GM23338 (cell line): ENCODE measurements at regions not wholly inside any gene's neighbourhood (a gene's known extent, or its start where the extent isn't known, plus 50 kb on each side); places are given as distances from the start of the nearest gene placed in this dataset.
A peak's percentile ranks its signal among the peaks of the same experiment; 100 is the strongest.

Experiments
- ATAC-seq: fragments of 200-7000 bp; cut with Tn5 transposase; 3 replicates; pipeline ENCODE4 v1.9.1; 2020
- DNase-seq: peaks from one replicate; pipeline ENCODE4 v3.0.0-alpha.2; 2015; ENCODE audit warnings: low spot score
- H2AFZ ChIP-seq: fragments of 200-600 bp; sonication (generic); 2 replicates; pipeline ENCODE4 v1.8.0; 2016; ENCODE audit warnings: antibody characterized with exemption, mild to moderate bottlenecking, moderate library complexity
- H3F3A ChIP-seq: fragments of 200-600 bp; sonication (generic); replicated peaks from 2 replicates; pipeline ENCODE4 v1.8.0; 2017; ENCODE audit warnings: antibody characterized with exemption, mixed run types, low read depth
- H3K27ac ChIP-seq: fragments of 200-600 bp; sonication (generic); 2 replicates; pipeline ENCODE4 v1.6.1; 2016; ENCODE audit warnings: low read depth
- H3K27me3 ChIP-seq: fragments of 200-600 bp; sonication (generic); 2 replicates; pipeline ENCODE4 v1.8.0; 2016; ENCODE audit warnings: mild to moderate bottlenecking, mixed run types, moderate library complexity; ENCODE audit not compliant: insufficient read depth
- H3K36me3 ChIP-seq: fragments of 200-600 bp; sonication (generic); 2 replicates; pipeline ENCODE4 v1.8.0; 2016; ENCODE audit warnings: mild to moderate bottlenecking; ENCODE audit not compliant: insufficient read depth
- H3K4me1 ChIP-seq: fragments of 200-600 bp; sonication (generic); 2 replicates; pipeline ENCODE4 v1.8.0; 2016; ENCODE audit warnings: mild to moderate bottlenecking, moderate library complexity; ENCODE audit not compliant: insufficient read depth
- H3K4me2 ChIP-seq: fragments of 200-600 bp; sonication (generic); 2 replicates; pipeline ENCODE4 v1.7.1; 2017; ENCODE audit warnings: mixed run types
- H3K4me3 ChIP-seq: fragments of 200-600 bp; sonication (generic); 2 replicates; pipeline ENCODE4 v1.6.1; 2016; ENCODE audit warnings: mixed run types
- H3K79me2 ChIP-seq: fragments of 200-600 bp; sonication (generic); replicated peaks from 2 replicates; pipeline ENCODE4 v1.8.0; 2017; ENCODE audit warnings: mild to moderate bottlenecking; ENCODE audit not compliant: insufficient read depth
- H3K9me2 ChIP-seq: fragments of 200-600 bp; sonication (generic); 2 replicates; pipeline ENCODE4 v1.8.0; 2017; ENCODE audit not compliant: insufficient read depth
- H4K20me1 ChIP-seq: fragments of 200-600 bp; sonication (generic); replicated peaks from 2 replicates; pipeline ENCODE4 v1.8.0; 2017; ENCODE audit warnings: mild to moderate bottlenecking; ENCODE audit not compliant: insufficient read depth
- H3K27ac Mint-ChIP-seq: 2 replicates; pipeline ENCODE4 v1.8.0; 2020; ENCODE audit warnings: inconsistent platforms, mild to moderate bottlenecking, moderate library complexity, mixed read lengths
- H3K27me3 Mint-ChIP-seq: 3 replicates; pipeline ENCODE4 v1.8.0; 2022; ENCODE audit warnings: low read depth, mild to moderate bottlenecking, moderate library complexity, mixed read lengths, inconsistent platforms; ENCODE audit not compliant: insufficient read depth, poor library complexity
- H3K36me3 Mint-ChIP-seq: 3 replicates; pipeline ENCODE4 v1.8.0; 2021; ENCODE audit warnings: low read depth, mild to moderate bottlenecking, inconsistent platforms, moderate library complexity, mixed read lengths
- H3K4me1 Mint-ChIP-seq: 3 replicates; pipeline ENCODE4 v1.8.0; 2020; ENCODE audit warnings: mild to moderate bottlenecking, inconsistent platforms, mixed read lengths
- H3K4me3 Mint-ChIP-seq: 3 replicates; pipeline ENCODE4 v1.8.0; 2021; ENCODE audit warnings: moderate library complexity, mild to moderate bottlenecking, inconsistent platforms, mixed read lengths
- H3K9me3 Mint-ChIP-seq: 3 replicates; pipeline ENCODE4 v1.8.0; 2020; ENCODE audit warnings: moderate library complexity, mild to moderate bottlenecking, inconsistent platforms, mixed read lengths
- CREB1 ChIP-seq: fragments of 250-450 bp; sonication (Bioruptor Pico); IDR thresholded peaks from 2 replicates; pipeline ENCODE4 v1.5.0; 2020; ENCODE audit warnings: low read depth, mild to moderate bottlenecking, moderate library complexity
- EZH2 ChIP-seq: fragments of 200-600 bp; sonication (generic); IDR thresholded peaks from one replicate; pipeline ENCODE4 v1.8.0; 2017; ENCODE audit warnings: antibody characterized with exemption, mild to moderate bottlenecking, low read depth; ENCODE audit not compliant: unreplicated experiment
- EZH2phosphoT487 ChIP-seq: fragments of 200-600 bp; sonication (generic); IDR thresholded peaks from one replicate; pipeline ENCODE4 v1.8.1; 2018; ENCODE audit warnings: antibody characterized with exemption; ENCODE audit not compliant: unreplicated experiment
- JUNB ChIP-seq: IDR thresholded peaks from one replicate; pipeline ENCODE4 v1.6.1; 2016; ENCODE audit warnings: antibody characterized with exemption; ENCODE audit not compliant: unreplicated experiment
- NANOG ChIP-seq: IDR thresholded peaks from 2 replicates; pipeline ENCODE4 v1.6.1; 2016; ENCODE audit warnings: antibody characterized with exemption, borderline replicate concordance
- STAT1 ChIP-seq: IDR thresholded peaks from one replicate; pipeline ENCODE4 v1.6.1; 2016; ENCODE audit warnings: antibody characterized with exemption; ENCODE audit not compliant: unreplicated experiment
- ZNF114 ChIP-seq: fragments of 250-450 bp; sonication (Bioruptor Pico); IDR thresholded peaks from 2 replicates; pipeline ENCODE4 v1.5.0; 2020; ENCODE audit warnings: mild to moderate bottlenecking, moderate library complexity
- ZNF331 ChIP-seq: fragments of 250-450 bp; sonication (Bioruptor Pico); IDR thresholded peaks from 2 replicates; pipeline ENCODE4 v1.5.0; 2020; ENCODE audit warnings: low read depth, mild to moderate bottlenecking, moderate library complexity
- TF ChIP-seq, protein P1 (sequence below): fragments of 250-450 bp; sonication (Bioruptor Pico); IDR thresholded peaks from 2 replicates; pipeline ENCODE4 v1.5.0; 2020; ENCODE audit warnings: mild to moderate bottlenecking, moderate library complexity
- TF ChIP-seq, protein P2 (sequence below): IDR thresholded peaks from one replicate; pipeline ENCODE4 v1.6.1; 2018; ENCODE audit warnings: antibody characterized with exemption; ENCODE audit not compliant: unreplicated experiment
- TF ChIP-seq, protein P3 (sequence below): IDR thresholded peaks from 2 replicates; pipeline ENCODE4 v1.6.1; 2016; ENCODE audit warnings: antibody characterized with exemption
- TF ChIP-seq, protein P4 (sequence below), 2 experiments: fragments of 200-600 bp in 1 of 2; sonication (generic) in 1 of 2; conservative IDR thresholded peaks; 2 replicates each; pipeline versions ENCODE4 v1.5.1 to v1.6.1; 2016 to 2017; ENCODE audit warnings: antibody characterized with exemption in 2 of 2, low read depth in 2 of 2, mild to moderate bottlenecking in 2 of 2, moderate library complexity in 1 of 2

DNA sequence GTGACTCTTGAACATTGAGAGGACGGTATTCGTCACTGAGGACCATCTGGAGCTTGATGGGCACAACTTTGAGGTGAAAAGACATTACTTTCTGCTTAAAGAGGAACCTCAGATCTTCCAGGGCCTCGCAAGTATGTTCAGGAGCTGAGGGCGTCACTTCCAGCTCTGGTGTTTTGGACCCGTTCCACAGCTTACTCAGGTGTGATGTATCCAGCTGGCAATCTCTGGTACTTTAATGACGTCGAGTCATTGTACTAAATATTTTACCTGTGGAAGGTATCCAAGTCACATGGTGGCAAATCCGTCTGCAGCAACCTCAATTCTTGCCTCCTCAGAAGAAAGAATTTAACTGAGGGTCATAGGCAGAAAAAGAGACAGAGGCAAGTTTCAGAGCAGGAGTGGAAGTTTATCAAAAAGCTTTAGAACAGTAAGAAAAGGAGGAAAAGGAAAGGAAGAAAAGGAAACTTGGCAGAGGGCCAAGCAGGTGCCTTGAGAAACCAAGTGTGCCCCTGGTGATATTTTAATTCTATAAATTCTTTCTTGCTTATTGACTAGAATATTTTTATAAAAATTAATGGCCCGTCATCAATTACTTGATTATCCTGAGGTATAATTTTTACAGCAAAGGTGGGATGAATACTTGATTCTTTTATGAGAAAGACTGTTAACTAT is 250.6 kb downstream of the AEBP2 start:
- DNase-seq (no peak), ATAC-seq (no peak)
- no peak overlapping the region for H3K4me2 ChIP-seq
- no peaks in the 10 kb centered on the region for H3K27me3 ChIP-seq
- TF ChIP-seq EZH2 (no peak), STAT1 (no peak), ZNF114 (CRISPR knock-in tag) (no peak), JUNB (no peak), ZNF331 (no peak), EZH2phosphoT487 (no peak), NANOG (no peak), CREB1 (CRISPR knock-in tag) (no peak)
- TF ChIP-seq, protein P1, sequence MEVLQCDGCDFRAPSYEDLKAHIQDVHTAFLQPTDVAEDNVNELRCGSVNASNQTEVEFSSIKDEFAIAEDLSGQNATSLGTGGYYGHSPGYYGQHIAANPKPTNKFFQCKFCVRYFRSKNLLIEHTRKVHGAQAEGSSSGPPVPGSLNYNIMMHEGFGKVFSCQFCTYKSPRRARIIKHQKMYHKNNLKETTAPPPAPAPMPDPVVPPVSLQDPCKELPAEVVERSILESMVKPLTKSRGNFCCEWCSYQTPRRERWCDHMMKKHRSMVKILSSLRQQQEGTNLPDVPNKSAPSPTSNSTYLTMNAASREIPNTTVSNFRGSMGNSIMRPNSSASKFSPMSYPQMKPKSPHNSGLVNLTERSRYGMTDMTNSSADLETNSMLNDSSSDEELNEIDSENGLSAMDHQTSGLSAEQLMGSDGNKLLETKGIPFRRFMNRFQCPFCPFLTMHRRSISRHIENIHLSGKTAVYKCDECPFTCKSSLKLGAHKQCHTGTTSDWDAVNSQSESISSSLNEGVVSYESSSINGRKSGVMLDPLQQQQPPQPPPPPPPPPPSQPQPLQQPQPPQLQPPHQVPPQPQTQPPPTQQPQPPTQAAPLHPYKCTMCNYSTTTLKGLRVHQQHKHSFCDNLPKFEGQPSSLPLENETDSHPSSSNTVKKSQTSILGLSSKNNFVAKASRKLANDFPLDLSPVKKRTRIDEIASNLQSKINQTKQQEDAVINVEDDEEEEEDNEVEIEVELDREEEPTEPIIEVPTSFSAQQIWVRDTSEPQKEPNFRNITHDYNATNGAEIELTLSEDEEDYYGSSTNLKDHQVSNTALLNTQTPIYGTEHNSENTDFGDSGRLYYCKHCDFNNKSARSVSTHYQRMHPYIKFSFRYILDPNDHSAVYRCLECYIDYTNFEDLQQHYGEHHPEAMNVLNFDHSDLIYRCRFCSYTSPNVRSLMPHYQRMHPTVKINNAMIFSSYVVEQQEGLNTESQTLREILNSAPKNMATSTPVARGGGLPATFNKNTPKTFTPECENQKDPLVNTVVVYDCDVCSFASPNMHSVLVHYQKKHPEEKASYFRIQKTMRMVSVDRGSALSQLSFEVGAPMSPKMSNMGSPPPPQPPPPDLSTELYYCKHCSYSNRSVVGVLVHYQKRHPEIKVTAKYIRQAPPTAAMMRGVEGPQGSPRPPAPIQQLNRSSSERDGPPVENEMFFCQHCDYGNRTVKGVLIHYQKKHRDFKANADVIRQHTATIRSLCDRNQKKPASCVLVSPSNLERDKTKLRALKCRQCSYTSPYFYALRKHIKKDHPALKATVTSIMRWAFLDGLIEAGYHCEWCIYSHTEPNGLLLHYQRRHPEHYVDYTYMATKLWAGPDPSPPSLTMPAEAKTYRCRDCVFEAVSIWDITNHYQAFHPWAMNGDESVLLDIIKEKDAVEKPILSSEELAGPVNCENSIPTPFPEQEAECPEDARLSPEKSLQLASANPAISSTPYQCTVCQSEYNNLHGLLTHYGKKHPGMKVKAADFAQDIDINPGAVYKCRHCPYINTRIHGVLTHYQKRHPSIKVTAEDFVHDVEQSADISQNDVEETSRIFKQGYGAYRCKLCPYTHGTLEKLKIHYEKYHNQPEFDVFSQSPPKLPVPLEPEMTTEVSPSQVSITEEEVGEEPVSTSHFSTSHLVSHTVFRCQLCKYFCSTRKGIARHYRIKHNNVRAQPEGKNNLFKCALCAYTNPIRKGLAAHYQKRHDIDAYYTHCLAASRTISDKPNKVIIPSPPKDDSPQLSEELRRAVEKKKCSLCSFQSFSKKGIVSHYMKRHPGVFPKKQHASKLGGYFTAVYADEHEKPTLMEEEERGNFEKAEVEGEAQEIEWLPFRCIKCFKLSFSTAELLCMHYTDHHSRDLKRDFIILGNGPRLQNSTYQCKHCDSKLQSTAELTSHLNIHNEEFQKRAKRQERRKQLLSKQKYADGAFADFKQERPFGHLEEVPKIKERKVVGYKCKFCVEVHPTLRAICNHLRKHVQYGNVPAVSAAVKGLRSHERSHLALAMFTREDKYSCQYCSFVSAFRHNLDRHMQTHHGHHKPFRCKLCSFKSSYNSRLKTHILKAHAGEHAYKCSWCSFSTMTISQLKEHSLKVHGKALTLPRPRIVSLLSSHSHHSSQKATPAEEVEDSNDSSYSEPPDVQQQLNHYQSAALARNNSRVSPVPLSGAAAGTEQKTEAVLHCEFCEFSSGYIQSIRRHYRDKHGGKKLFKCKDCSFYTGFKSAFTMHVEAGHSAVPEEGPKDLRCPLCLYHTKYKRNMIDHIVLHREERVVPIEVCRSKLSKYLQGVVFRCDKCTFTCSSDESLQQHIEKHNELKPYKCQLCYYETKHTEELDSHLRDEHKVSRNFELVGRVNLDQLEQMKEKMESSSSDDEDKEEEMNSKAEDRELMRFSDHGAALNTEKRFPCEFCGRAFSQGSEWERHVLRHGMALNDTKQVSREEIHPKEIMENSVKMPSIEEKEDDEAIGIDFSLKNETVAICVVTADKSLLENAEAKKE (CRISPR knock-in tag): no peak
- TF ChIP-seq, protein P2, sequence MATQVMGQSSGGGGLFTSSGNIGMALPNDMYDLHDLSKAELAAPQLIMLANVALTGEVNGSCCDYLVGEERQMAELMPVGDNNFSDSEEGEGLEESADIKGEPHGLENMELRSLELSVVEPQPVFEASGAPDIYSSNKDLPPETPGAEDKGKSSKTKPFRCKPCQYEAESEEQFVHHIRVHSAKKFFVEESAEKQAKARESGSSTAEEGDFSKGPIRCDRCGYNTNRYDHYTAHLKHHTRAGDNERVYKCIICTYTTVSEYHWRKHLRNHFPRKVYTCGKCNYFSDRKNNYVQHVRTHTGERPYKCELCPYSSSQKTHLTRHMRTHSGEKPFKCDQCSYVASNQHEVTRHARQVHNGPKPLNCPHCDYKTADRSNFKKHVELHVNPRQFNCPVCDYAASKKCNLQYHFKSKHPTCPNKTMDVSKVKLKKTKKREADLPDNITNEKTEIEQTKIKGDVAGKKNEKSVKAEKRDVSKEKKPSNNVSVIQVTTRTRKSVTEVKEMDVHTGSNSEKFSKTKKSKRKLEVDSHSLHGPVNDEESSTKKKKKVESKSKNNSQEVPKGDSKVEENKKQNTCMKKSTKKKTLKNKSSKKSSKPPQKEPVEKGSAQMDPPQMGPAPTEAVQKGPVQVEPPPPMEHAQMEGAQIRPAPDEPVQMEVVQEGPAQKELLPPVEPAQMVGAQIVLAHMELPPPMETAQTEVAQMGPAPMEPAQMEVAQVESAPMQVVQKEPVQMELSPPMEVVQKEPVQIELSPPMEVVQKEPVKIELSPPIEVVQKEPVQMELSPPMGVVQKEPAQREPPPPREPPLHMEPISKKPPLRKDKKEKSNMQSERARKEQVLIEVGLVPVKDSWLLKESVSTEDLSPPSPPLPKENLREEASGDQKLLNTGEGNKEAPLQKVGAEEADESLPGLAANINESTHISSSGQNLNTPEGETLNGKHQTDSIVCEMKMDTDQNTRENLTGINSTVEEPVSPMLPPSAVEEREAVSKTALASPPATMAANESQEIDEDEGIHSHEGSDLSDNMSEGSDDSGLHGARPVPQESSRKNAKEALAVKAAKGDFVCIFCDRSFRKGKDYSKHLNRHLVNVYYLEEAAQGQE: no peak
- TF ChIP-seq, protein P3, sequence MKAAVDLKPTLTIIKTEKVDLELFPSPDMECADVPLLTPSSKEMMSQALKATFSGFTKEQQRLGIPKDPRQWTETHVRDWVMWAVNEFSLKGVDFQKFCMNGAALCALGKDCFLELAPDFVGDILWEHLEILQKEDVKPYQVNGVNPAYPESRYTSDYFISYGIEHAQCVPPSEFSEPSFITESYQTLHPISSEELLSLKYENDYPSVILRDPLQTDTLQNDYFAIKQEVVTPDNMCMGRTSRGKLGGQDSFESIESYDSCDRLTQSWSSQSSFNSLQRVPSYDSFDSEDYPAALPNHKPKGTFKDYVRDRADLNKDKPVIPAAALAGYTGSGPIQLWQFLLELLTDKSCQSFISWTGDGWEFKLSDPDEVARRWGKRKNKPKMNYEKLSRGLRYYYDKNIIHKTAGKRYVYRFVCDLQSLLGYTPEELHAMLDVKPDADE: no peak
- TF ChIP-seq, protein P4, sequence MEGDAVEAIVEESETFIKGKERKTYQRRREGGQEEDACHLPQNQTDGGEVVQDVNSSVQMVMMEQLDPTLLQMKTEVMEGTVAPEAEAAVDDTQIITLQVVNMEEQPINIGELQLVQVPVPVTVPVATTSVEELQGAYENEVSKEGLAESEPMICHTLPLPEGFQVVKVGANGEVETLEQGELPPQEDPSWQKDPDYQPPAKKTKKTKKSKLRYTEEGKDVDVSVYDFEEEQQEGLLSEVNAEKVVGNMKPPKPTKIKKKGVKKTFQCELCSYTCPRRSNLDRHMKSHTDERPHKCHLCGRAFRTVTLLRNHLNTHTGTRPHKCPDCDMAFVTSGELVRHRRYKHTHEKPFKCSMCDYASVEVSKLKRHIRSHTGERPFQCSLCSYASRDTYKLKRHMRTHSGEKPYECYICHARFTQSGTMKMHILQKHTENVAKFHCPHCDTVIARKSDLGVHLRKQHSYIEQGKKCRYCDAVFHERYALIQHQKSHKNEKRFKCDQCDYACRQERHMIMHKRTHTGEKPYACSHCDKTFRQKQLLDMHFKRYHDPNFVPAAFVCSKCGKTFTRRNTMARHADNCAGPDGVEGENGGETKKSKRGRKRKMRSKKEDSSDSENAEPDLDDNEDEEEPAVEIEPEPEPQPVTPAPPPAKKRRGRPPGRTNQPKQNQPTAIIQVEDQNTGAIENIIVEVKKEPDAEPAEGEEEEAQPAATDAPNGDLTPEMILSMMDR (conservative IDR thresholded peaks at IDR 0.05; ENCODE audit: low read depth in 2 of 2): no peak
- H3K27ac ChIP-seq: no peak overlapping the region
- no peaks in the 10 kb centered on the region for H3K9me3 Mint-ChIP-seq
- 0 out of 2 replicates have a peak overlapping the region, but pooled peaks have one; percentile 21 for H2AFZ ChIP-seq
- H4K20me1 ChIP-seq: no peaks in the 10 kb centered on the region
- peaks cover 5% of the 10 kb centered on the region for H3K27me3 Mint-ChIP-seq
- H3K4me1 ChIP-seq: no peaks in the 10 kb centered on the region
- no peaks in the 10 kb centered on the region for H3K9me2 ChIP-seq
- no peak overlapping the region for H3K27ac Mint-ChIP-seq
- no peaks in the 10 kb centered on the region for H3K79me2 ChIP-seq
- no peak overlapping the region for H3K4me3 Mint-ChIP-seq
- no peaks in the 10 kb centered on the region for H3F3A ChIP-seq
- no peak overlapping the region for H3K4me3 ChIP-seq
- no peaks in the 10 kb centered on the region for H3K36me3 ChIP-seq
- no peaks in the 10 kb centered on the region for H3K36me3 Mint-ChIP-seq
- H3K4me1 Mint-ChIP-seq: no peaks in the 10 kb centered on the region
